HCT116 (cell line): ENCODE measurements at regions not wholly inside any gene's neighbourhood (a gene's known extent, or its start where the extent isn't known, plus 50 kb on each side); places are given as distances from the start of the nearest gene placed in this dataset.

Source experiments
- ATAC-seq: fragments of 200-7000 bp; cut with Tn5 transposase; 2 replicates; pipeline ENCODE4 v1.9.1; 2020; ENCODE audit warnings: mild to moderate bottlenecking, moderate library complexity
- BruUV-seq: library from RNA; stranded (reverse); fragments of 400-500 nt; replicated peaks from 2 replicates; lab custom pipeline; 2021; lab: Mats Ljungman, UMichigan
- CTCF ChIA-PET: fragments of 300-600 bp; sonication (Branson Sonifier 250); formaldehyde crosslinking; loops from one replicate; lab custom pipeline; 2021; ENCODE audit warnings: antibody characterized with exemption; lab: Charles Lee
- POLR2A ChIA-PET: fragments of 300-600, 350-600 bp; sonication (Branson Sonifier 250); formaldehyde crosslinking; loops from one replicate; lab custom pipeline; 2021; ENCODE audit warnings: antibody characterized with exemption; lab: Charles Lee
- RAD21 ChIA-PET, 2 experiments: fragments of 300-600 bp; sonication (Branson Sonifier 250); formaldehyde crosslinking; loops; one replicate each; lab custom pipeline; 2023; ENCODE audit warnings: low total read pairs in 2 of 2; ENCODE audit not compliant: uncharacterized antibody in 2 of 2, unreplicated experiment in 2 of 2, low non-redundant PET in 1 of 2; lab: Charles Lee
- DNase-seq: peaks from one replicate; pipeline ENCODE4 v3.0.0-alpha.2; 2010; ENCODE audit warnings: low read depth, low spot score
- H2AFZ ChIP-seq: fragments of 200-600 bp; shearing (Covaris generic), sonication (generic); 2 replicates; pipeline ENCODE4 v1.6.1; 2017; ENCODE audit warnings: low read depth, mixed run types, mixed read lengths, antibody characterized with exemption, low read length; ENCODE audit not compliant: poor library complexity, severe bottlenecking
- H3K27ac ChIP-seq: 2 replicates; pipeline ENCODE4 v1.5.1; 2012; ENCODE audit warnings: low read depth, low read length
- H3K27me3 ChIP-seq: fragments of 200-600 bp; sonication (generic); 2 replicates; pipeline ENCODE4 v1.6.1; 2016; ENCODE audit warnings: mixed run types, low read length, mixed read lengths; ENCODE audit not compliant: insufficient read depth
- H3K36me3 ChIP-seq, 2 experiments: fragments of 200-500 bp in 1 of 2; fragments of 200-600 bp in 1 of 2; sonication (Bioruptor generic) in 1 of 2; sonication (generic) in 1 of 2; 2 replicates each; pipeline versions ENCODE4 v1.5.1 to v1.6.1; 2014 to 2016; ENCODE audit warnings: low read length in 2 of 2, inconsistent platforms in 1 of 2, mixed read lengths in 1 of 2, mixed run types in 1 of 2; ENCODE audit not compliant: insufficient read depth in 2 of 2, control insufficient read depth in 1 of 2
- H3K4me1 ChIP-seq, 2 experiments: fragments of 200-600 bp in 1 of 2; sonication (generic) in 1 of 2; 2 replicates each; pipeline versions ENCODE4 v1.5.1 to v1.6.1; 2012 to 2017; ENCODE audit warnings: low read length in 2 of 2, inconsistent platforms in 1 of 2, mild to moderate bottlenecking in 1 of 2, mixed read lengths in 1 of 2, mixed run types in 1 of 2, moderate library complexity in 1 of 2; ENCODE audit not compliant: insufficient read depth in 2 of 2, control insufficient read depth in 1 of 2
- H3K4me2 ChIP-seq: fragments of 200-600 bp; sonication (generic); 2 replicates; pipeline ENCODE4 v1.6.1; 2017; ENCODE audit warnings: mixed run types, low read length, mixed read lengths
- H3K4me3 ChIP-seq, 2 experiments: fragments of 200-600 bp in 1 of 2; sonication (generic) in 1 of 2; replicated peaks in 1 of 2; 2 replicates each; pipeline ENCODE4 v1.5.1; 2011 to 2016; ENCODE audit warnings: low read length in 2 of 2, control low read depth in 1 of 2, low read depth in 1 of 2, mild to moderate bottlenecking in 1 of 2, mixed read lengths in 1 of 2, mixed run types in 1 of 2
- H3K79me2 ChIP-seq: fragments of 200-600 bp; sonication (generic); 2 replicates; pipeline ENCODE4 v1.6.1; 2017; ENCODE audit warnings: mild to moderate bottlenecking, mixed run types, low read length, moderate library complexity, mixed read lengths; ENCODE audit not compliant: insufficient read depth
- H3K9ac ChIP-seq: fragments of 200-600 bp; sonication (generic); 2 replicates; pipeline ENCODE4 v1.6.1; 2016; ENCODE audit warnings: low read length, mixed read lengths
- H3K9me2 ChIP-seq: fragments of 200-600 bp; sonication (generic), shearing (Covaris generic); 2 replicates; pipeline ENCODE4 v1.6.1; 2017; ENCODE audit warnings: mixed run types, mild to moderate bottlenecking, moderate library complexity; ENCODE audit not compliant: insufficient read depth
- H3K9me3 ChIP-seq, 2 experiments: fragments of 200-500 bp in 1 of 2; fragments of 200-600 bp in 1 of 2; sonication (Bioruptor generic) in 1 of 2; sonication (generic) in 1 of 2; 2 replicates each; pipeline ENCODE4 v1.6.1; 2014 to 2017; ENCODE audit warnings: low read length in 2 of 2, mixed read lengths in 2 of 2, inconsistent platforms in 1 of 2, low read depth in 1 of 2, mild to moderate bottlenecking in 1 of 2, mixed run types in 1 of 2, moderate library complexity in 1 of 2; ENCODE audit not compliant: control insufficient read depth in 1 of 2, insufficient read depth in 1 of 2
- H4K20me1 ChIP-seq: fragments of 200-600 bp; sonication (generic), shearing (Covaris generic); 2 replicates; pipeline ENCODE4 v1.6.1; 2017; ENCODE audit warnings: mixed run types, mild to moderate bottlenecking, moderate library complexity; ENCODE audit not compliant: insufficient read depth
- CEBPB ChIP-seq: IDR thresholded peaks from 2 replicates; pipeline ENCODE4 v1.6.1; 2012; ENCODE audit warnings: low read depth
- FOSL1 ChIP-seq: IDR thresholded peaks from 2 replicates; pipeline ENCODE4 v1.6.1; 2012; ENCODE audit warnings: low read depth
- JUND ChIP-seq: IDR thresholded peaks from 2 replicates; pipeline ENCODE4 v1.6.1; 2012
- REST ChIP-seq: IDR thresholded peaks from 2 replicates; pipeline ENCODE4 v1.6.1; 2012; ENCODE audit warnings: low read depth
- SRF ChIP-seq: IDR thresholded peaks from 2 replicates; pipeline ENCODE4 v1.6.1; 2012; ENCODE audit warnings: low read depth
- YY1 ChIP-seq: IDR thresholded peaks from 2 replicates; pipeline ENCODE4 v1.6.1; 2011; ENCODE audit warnings: low read length, low read depth, moderate library complexity, mild to moderate bottlenecking; ENCODE audit not compliant: insufficient replicate concordance; ENCODE audit errors: extremely low read depth
- ZBTB33 ChIP-seq: IDR thresholded peaks from 2 replicates; pipeline ENCODE4 v1.6.1; 2011; ENCODE audit warnings: mild to moderate bottlenecking, low read length, moderate library complexity; ENCODE audit not compliant: insufficient replicate concordance; ENCODE audit errors: extremely low read depth
- intact Hi-C: fragments of 100-400 bp; cut with micrococcal nuclease; formaldehyde crosslinking; loops from 2 replicates; pipeline ENCODE4 v1.10.0; 2022

GRCh38 chr6:168886964-168887363 is 366.7 kb downstream of the THBS2 start:
- no TSS peak for BruUV-seq
- H3K4me3 ChIP-seq: no peak overlapping the region
- ChIA-PET CTCF (no interaction called here), POLR2A (no interaction called here), RAD21 (no interaction called here)
- peaks cover 4% of the 10 kb centered on the region; the same call in 1 of the 2 replicates for H3K27me3 ChIP-seq
- DNase-seq (no peak), ATAC-seq (no peak)
- H3K36me3 ChIP-seq: no peaks in the 10 kb centered on the region
- no peaks in the 10 kb centered on the region for H3K9me3 ChIP-seq
- no peak overlapping the region for H3K4me2 ChIP-seq
- no peak overlapping the region for H3K27ac ChIP-seq
- no peak overlapping the region for H2AFZ ChIP-seq
- no peaks in the 10 kb centered on the region for H4K20me1 ChIP-seq
- 0 out of 4 replicates have a peak, but pooled peaks cover 0 to 3% of the 10 kb centered on the region in 2 experiments for H3K4me1 ChIP-seq
- H3K79me2 ChIP-seq: no peaks in the 10 kb centered on the region
- no peak overlapping the region for H3K9ac ChIP-seq
- no peaks in the 10 kb centered on the region for H3K9me2 ChIP-seq
- intact Hi-C loops: loop anchor here (10.0 kb wide), 1 partner anchor 412 kb away; no protein-coding TSS in a partner anchor
- TF ChIP-seq SRF: no peak
- TF ChIP-seq JUND: no peak
- TF ChIP-seq FOSL1: no peak
- no peak for TF ChIP-seq ZBTB33
- TF ChIP-seq YY1: no peak
- TF ChIP-seq CEBPB: no peak
- TF ChIP-seq REST: no peak
